ENCODE measurements at regions not wholly inside any gene's neighbourhood (a gene's known extent, or its start where the extent isn't known, plus 50 kb on each side); places are given as distances from the start of the nearest gene placed in this dataset.
"Not testable (repeated sequence)": the region's sequence is repeated elsewhere in the genome, so short reads cannot be mapped to it uniquely, and the experiment has no call there.

DNA sequence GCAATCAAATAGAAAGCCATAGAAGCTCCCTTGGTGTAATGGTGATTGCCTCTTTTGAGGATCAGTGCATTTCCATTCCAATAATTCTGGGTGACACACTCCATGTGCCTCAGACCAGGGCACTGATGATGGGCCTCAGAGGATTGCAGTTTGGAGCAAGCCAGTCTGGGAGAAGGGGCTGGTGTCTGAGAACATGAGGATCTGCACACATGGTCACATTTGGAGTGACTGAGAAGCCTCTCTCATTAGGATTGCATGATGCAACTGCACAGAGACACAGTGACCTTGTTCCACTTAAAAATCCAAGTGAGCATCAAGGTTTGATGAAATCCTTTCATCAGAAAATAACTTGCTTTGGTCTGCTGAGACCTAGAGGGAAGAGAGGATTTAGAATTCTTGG lies 216.4 kb downstream of the ANKRD30B start:
- no peak overlapping the region for H3K4me3 Mint-ChIP-seq
- peaks cover 34% of the 10 kb centered on the region for H3K9me3 Mint-ChIP-seq
- H3K4me1 Mint-ChIP-seq: no peaks in the 10 kb centered on the region
- no peak overlapping the region for H3K27ac Mint-ChIP-seq
- peaks cover 4% of the 10 kb centered on the region for H3K27me3 Mint-ChIP-seq (ENCODE audit: low read depth)
- no peaks in the 10 kb centered on the region for H3K36me3 Mint-ChIP-seq (ENCODE audit: low read depth)
- TF ChIP-seq, protein P1, sequence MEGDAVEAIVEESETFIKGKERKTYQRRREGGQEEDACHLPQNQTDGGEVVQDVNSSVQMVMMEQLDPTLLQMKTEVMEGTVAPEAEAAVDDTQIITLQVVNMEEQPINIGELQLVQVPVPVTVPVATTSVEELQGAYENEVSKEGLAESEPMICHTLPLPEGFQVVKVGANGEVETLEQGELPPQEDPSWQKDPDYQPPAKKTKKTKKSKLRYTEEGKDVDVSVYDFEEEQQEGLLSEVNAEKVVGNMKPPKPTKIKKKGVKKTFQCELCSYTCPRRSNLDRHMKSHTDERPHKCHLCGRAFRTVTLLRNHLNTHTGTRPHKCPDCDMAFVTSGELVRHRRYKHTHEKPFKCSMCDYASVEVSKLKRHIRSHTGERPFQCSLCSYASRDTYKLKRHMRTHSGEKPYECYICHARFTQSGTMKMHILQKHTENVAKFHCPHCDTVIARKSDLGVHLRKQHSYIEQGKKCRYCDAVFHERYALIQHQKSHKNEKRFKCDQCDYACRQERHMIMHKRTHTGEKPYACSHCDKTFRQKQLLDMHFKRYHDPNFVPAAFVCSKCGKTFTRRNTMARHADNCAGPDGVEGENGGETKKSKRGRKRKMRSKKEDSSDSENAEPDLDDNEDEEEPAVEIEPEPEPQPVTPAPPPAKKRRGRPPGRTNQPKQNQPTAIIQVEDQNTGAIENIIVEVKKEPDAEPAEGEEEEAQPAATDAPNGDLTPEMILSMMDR (IDR thresholded peaks at IDR 0.05; ENCODE audit: unreplicated experiment in 3 of 3): no peak

- H3K4me3 Mint-ChIP-seq; H3K36me3 Mint-ChIP-seq (ENCODE audit: low read depth); H3K4me1 Mint-ChIP-seq; H3K27ac Mint-ChIP-seq; H3K27me3 Mint-ChIP-seq (ENCODE audit: low read depth): not testable (repeated sequence)
- peaks cover 30% of the 10 kb centered on the region for H3K9me3 Mint-ChIP-seq
Measured at GRCh38 chr18:14964976-14965375, 217.0 kb downstream of the ANKRD30B start.

- H3K9me3 Mint-ChIP-seq: peaks cover 27% of the 10 kb centered on the region
- H3K27me3 Mint-ChIP-seq (ENCODE audit: low read depth): no peaks in the 10 kb centered on the region
- H3K4me1 Mint-ChIP-seq: no peaks in the 10 kb centered on the region
- TF ChIP-seq, protein P1 (IDR thresholded peaks at IDR 0.05; ENCODE audit: unreplicated experiment in 3 of 3): no peak
- H3K4me3 Mint-ChIP-seq: no peak overlapping the region
- no peak overlapping the region for H3K27ac Mint-ChIP-seq
- no peaks in the 10 kb centered on the region for H3K36me3 Mint-ChIP-seq (ENCODE audit: low read depth)
Measured at GRCh38 chr18:14965553-14965952, 217.6 kb downstream of the ANKRD30B start.

DNA sequence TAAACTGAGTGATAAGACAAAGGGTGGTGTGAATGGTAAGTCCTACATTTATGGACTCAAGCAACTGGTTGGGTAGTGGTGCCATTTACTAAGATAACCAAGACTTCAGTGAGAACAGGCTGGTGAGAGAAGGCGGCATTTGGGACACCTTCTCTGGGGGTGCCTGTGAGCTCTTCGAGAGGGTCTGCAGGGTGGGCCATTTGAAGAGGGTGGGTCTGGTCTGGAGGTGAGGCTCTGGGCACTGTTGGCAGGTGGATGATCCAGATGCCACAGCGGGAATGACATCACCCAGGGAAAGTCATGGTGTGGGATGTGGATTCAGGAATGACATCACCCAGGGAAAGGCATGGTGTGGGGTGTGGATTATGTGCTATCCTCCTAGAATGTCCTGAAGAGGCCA lies 219.3 kb downstream of the ANKRD30B start:
- H3K4me1 Mint-ChIP-seq; H3K27me3 Mint-ChIP-seq (ENCODE audit: low read depth); H3K4me3 Mint-ChIP-seq; H3K27ac Mint-ChIP-seq; H3K36me3 Mint-ChIP-seq (ENCODE audit: low read depth): not testable (repeated sequence)
- peaks cover 29% of the 10 kb centered on the region for H3K9me3 Mint-ChIP-seq

DNA sequence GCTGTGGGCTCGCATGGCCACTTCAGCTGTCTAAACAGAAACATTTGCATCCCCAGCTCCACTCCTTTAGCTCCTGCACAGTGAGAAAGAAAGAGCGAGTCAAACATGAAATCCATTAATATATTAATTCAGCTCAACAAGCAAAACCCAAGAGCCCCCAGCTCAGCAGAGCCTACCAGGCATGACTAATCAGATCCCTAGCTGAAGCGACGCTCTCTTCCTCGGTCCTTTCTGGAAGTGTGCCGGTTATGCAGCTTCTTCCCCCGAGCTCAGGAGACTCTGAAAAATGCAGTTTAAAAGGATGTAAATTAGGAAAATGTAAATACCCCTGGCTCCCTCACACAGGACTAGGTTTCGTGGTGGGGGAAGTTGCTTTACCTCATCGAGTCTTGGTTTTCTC lies 221.5 kb downstream of the ANKRD30B start:
- TF ChIP-seq, protein P1 (IDR thresholded peaks at IDR 0.05; ENCODE audit: unreplicated experiment in 3 of 3): no peak
- Mint-ChIP-seq H3K9me3 (peaks cover 36% of the 10 kb centered on the region), H3K27ac (no peak overlapping the region), H3K36me3 (ENCODE audit: low read depth) (no peaks in the 10 kb centered on the region), H3K27me3 (ENCODE audit: low read depth) (peaks cover 3% of the 10 kb centered on the region), H3K4me3 (no peak overlapping the region), H3K4me1 (no peaks in the 10 kb centered on the region)

DNA sequence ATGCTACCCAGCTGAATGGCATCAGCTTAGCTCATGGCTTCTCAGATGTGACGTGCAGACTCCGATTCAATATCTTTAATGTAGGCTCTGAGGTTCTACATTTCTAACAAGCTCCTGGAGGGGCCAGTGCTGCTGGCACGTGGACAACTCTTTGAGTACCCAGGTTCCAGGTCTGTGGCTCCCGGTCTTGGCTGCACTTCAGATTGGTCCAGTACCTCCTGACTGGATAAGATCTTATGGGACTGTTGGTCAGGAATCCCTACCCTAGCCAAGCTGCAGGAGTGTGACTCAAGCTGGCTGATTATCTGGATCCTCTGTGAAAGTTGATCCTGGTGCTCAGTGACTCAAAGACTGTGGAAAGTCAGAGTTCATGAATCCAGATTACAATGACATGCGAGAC lies 222.1 kb downstream of the ANKRD30B start:
- no peaks in the 10 kb centered on the region for H3K4me1 Mint-ChIP-seq
- H3K27me3 Mint-ChIP-seq (ENCODE audit: low read depth): peaks cover 5% of the 10 kb centered on the region
- H3K4me3 Mint-ChIP-seq: no peak overlapping the region
- H3K36me3 Mint-ChIP-seq (ENCODE audit: low read depth): no peaks in the 10 kb centered on the region
- H3K27ac Mint-ChIP-seq: no peak overlapping the region
- H3K9me3 Mint-ChIP-seq: peaks cover 37% of the 10 kb centered on the region
- TF ChIP-seq, protein P1 (IDR thresholded peaks at IDR 0.05; ENCODE audit: unreplicated experiment in 3 of 3): no peak

DNA sequence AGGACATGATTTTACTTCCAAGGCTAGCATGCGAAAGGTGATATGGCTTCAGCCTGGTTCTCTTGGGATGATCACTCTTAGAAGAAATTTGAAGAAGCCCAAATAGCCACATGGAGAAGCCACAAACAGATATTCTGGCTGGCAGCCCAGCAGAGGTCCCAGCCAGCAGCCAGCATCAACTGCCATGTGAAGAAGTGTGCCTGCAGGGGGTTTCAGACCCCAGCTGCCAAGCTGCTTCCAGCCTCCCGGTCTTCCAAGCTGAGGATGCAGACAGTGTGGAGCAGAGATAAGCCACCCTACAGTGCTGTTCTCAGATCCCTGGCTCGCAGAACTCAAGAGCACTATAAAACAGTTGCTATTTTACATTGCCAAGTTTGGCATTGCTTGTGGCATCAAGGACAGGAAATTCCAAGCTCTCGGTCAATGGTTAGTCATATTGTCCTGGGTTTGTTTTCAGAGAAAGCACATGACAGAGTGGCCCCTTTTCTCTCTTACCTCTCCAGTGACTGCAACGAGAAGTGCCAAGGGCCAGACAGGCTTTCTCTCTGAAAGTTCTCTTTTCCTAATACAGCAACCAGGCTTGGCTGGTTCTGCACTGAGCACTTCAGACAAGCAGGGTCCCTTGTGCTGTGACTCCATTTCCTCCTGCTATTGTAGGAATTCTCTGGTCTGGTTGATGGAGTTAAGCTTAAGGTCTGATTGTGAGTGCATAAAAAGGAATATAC lies 223.7 kb downstream of the ANKRD30B start:
- Mint-ChIP-seq H3K27me3 (ENCODE audit: low read depth) (peaks cover 5% of the 10 kb centered on the region), H3K27ac (no peak overlapping the region), H3K9me3 (peaks cover 43% of the 10 kb centered on the region), H3K4me1 (no peaks in the 10 kb centered on the region), H3K4me3 (no peak overlapping the region), H3K36me3 (ENCODE audit: low read depth) (no peaks in the 10 kb centered on the region)
- TF ChIP-seq, protein P1 (IDR thresholded peaks at IDR 0.05; ENCODE audit: unreplicated experiment in 3 of 3): no peak

GRCh38 chr18:14973421-14973820 lies 225.4 kb downstream of the ANKRD30B start:
- not testable (repeated sequence) for H3K27me3 Mint-ChIP-seq (ENCODE audit: low read depth); H3K27ac Mint-ChIP-seq; H3K4me1 Mint-ChIP-seq; H3K36me3 Mint-ChIP-seq (ENCODE audit: low read depth); H3K4me3 Mint-ChIP-seq
- peaks cover 58% of the 10 kb centered on the region for H3K9me3 Mint-ChIP-seq

Measured in nephron (organoid).